Activated CD4-positive, alpha-beta T cell treated with anti-CD3 and anti-CD28 coated beads, Interleukin-2, amount 10 ng/mL, durations not matched to agents 7 days and 5 days (primary cell): ENCODE measurements at regions not wholly inside any gene's neighbourhood (a gene's known extent, or its start where the extent isn't known, plus 50 kb on each side); places are given as distances from the start of the nearest gene placed in this dataset.
"Not testable (repeated sequence)": the region's sequence is repeated elsewhere in the genome, so short reads cannot be mapped to it uniquely, and the experiment has no call there.

ENCODE experiments used
- CTCF ChIA-PET: fragments of 350-600 bp; sonication (Branson Sonifier 250); formaldehyde crosslinking; loops from one replicate; lab custom pipeline; 2021; ENCODE audit warnings: antibody characterized with exemption; lab: Charles Lee
- POLR2A ChIA-PET: fragments of 350-600 bp; sonication (Branson Sonifier 250); formaldehyde crosslinking; loops from one replicate; lab custom pipeline; 2021; ENCODE audit warnings: antibody characterized with exemption; lab: Charles Lee
- DNase-seq: peaks from one replicate; pipeline ENCODE4 v3.0.0-alpha.2; 2020
- H3K27ac Mint-ChIP-seq: one replicate; pipeline ENCODE4 v1.8.0; 2021; ENCODE audit warnings: mild to moderate bottlenecking, moderate library complexity, mixed read lengths
- H3K27me3 Mint-ChIP-seq: one replicate; pipeline ENCODE4 v1.8.0; 2021; ENCODE audit warnings: mixed read lengths
- H3K36me3 Mint-ChIP-seq: one replicate; pipeline ENCODE4 v1.8.0; 2021; ENCODE audit warnings: low read depth, mixed read lengths
- H3K4me1 Mint-ChIP-seq: one replicate; pipeline ENCODE4 v1.8.0; 2021; ENCODE audit warnings: mixed read lengths
- H3K4me3 Mint-ChIP-seq: one replicate; pipeline ENCODE4 v1.8.0; 2021; ENCODE audit warnings: mild to moderate bottlenecking, moderate library complexity, mixed read lengths
- H3K9me3 Mint-ChIP-seq: one replicate; pipeline ENCODE4 v1.8.0; 2021; ENCODE audit warnings: mixed read lengths

DNA sequence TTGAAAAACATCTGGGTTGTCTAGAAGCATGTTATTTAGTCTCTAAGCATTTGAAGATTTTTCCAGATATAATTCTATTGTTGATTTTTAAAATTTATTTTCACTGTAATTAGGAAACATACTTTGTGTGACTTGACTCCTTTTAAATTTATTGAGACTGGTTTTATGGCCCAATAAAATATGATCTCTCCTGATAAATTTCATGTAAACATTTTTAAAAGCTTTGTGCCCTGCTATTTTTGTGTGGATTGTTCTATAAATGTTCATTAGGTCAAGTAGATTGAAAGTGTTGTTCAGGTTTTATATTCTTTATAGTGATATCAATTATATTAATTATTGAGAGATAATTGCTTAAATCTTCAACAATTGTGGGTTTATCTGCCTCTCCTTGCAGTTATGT lies 105.4 kb downstream of the RFX6 start:
- ChIA-PET POLR2A (no interaction called here), CTCF (no interaction called here)
- no peaks in the 10 kb centered on the region for H3K27me3 Mint-ChIP-seq
- no peaks in the 10 kb centered on the region for H3K4me1 Mint-ChIP-seq
- no peak overlapping the region for H3K27ac Mint-ChIP-seq
- no peak for DNase-seq
- peaks cover 2% of the 10 kb centered on the region for H3K9me3 Mint-ChIP-seq
- no peak overlapping the region for H3K4me3 Mint-ChIP-seq
- H3K36me3 Mint-ChIP-seq, result no peaks in the 10 kb centered on the region

DNA sequence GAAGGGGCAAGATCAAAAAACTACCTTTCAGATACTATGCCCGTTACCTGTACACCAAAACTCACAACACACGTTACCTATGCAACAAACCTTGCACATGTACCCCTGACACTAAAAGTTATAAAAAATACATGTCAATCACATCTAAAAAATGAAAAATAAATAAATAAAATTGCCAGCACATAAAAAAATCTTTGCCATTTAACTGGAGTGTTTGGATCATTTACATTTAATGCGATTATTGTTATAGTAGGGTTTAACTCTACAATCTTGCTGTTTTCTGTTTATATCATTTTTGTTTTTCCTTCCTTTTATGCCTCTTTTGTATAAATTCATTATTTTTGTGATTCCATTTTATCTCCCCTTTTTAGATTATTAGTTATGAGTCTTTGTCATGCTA lies 106.3 kb downstream of the RFX6 start:
- CTCF ChIA-PET, result no interaction called here
- peaks cover 2% of the 10 kb centered on the region for H3K9me3 Mint-ChIP-seq
- no peaks in the 10 kb centered on the region for H3K27me3 Mint-ChIP-seq
- no peaks in the 10 kb centered on the region for H3K4me1 Mint-ChIP-seq
- no peak overlapping the region for H3K27ac Mint-ChIP-seq
- H3K4me3 Mint-ChIP-seq, result no peak overlapping the region
- POLR2A ChIA-PET, result no interaction called here
- no peak for DNase-seq
- no peaks in the 10 kb centered on the region for H3K36me3 Mint-ChIP-seq

DNA sequence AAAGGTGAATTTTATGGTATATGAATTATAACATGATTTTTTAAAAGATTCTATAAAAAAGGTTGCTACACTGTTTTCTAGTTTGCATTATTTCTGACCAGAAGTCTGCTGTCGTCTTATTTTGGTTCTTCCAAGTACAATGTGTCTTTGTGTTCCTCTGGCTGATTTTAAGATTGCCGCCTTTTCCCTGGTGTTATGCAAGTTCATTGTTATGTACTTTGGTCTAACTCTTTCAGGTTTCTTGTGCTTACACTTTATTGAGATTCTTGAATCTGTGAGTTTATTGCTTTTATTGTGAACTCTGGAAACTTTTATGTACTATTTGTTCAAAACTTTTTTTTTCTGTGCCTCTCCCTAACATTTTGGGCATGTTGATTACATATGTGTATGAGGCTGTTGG lies 109.8 kb downstream of the RFX6 start:
- Mint-ChIP-seq H3K27ac (no peak overlapping the region), H3K9me3 (peaks cover 2% of the 10 kb centered on the region), H3K27me3 (no peaks in the 10 kb centered on the region), H3K4me1 (no peaks in the 10 kb centered on the region), H3K4me3 (no peak overlapping the region), H3K36me3 (no peaks in the 10 kb centered on the region)
- ChIA-PET POLR2A (no interaction called here), CTCF (no interaction called here)
- DNase-seq, result no peak

DNA sequence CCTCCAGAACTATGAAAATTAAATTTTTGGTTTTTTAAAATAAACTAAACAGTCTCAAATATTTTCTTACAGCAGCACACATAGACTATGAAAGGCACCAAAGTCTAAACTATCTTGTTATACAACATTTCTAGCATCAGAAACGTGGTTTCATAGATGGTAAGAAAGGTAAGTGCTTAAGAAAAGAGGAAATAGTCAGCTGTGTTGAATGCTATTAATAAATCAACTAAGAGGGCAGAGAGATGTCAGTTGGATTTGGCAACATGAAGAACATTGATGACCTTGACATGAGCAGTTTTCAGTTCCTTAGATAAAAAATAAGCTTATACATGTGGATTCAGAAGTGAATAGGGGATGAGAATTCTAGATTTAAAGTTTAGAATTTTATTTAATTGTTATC lies 113.6 kb downstream of the RFX6 start:
- DNase-seq, result no peak
- H3K4me3 Mint-ChIP-seq, result no peak overlapping the region
- H3K27me3 Mint-ChIP-seq, result no peaks in the 10 kb centered on the region
- ChIA-PET POLR2A (no interaction called here), CTCF (no interaction called here)
- H3K36me3 Mint-ChIP-seq, result no peaks in the 10 kb centered on the region
- no peaks in the 10 kb centered on the region for H3K4me1 Mint-ChIP-seq
- no peaks in the 10 kb centered on the region for H3K9me3 Mint-ChIP-seq
- no peak overlapping the region for H3K27ac Mint-ChIP-seq

DNA sequence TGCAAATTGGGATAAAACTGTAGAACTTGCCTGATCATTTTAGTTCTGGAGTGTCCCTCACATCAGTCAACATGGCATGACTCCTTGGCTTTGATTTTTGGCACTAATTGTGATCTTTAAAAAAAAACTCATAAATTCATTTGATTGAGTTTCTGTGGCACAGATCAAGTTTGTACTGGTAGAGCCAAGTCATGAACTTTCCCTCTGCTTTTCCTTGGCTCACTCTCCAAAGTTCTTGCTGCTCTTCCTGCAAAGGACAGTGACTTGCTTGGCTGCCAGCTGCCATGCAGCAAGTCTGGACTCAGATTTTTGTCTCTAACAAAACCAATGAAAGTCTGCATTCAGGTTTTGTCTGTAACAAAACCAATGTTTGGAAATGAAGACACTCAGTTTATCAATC lies 115.5 kb downstream of the RFX6 start:
- H3K4me3 Mint-ChIP-seq, result no peak overlapping the region
- H3K9me3 Mint-ChIP-seq, result no peaks in the 10 kb centered on the region
- ChIA-PET CTCF (interaction anchor here (0.6 kb wide), 1 partner anchor 1301 kb away, joined by 3 read pairs; no protein-coding TSS in a partner anchor), POLR2A (no interaction called here)
- no peak for DNase-seq
- H3K4me1 Mint-ChIP-seq, result no peaks in the 10 kb centered on the region
- H3K27ac Mint-ChIP-seq, result no peak overlapping the region
- no peaks in the 10 kb centered on the region for H3K27me3 Mint-ChIP-seq
- H3K36me3 Mint-ChIP-seq, result no peaks in the 10 kb centered on the region

DNA sequence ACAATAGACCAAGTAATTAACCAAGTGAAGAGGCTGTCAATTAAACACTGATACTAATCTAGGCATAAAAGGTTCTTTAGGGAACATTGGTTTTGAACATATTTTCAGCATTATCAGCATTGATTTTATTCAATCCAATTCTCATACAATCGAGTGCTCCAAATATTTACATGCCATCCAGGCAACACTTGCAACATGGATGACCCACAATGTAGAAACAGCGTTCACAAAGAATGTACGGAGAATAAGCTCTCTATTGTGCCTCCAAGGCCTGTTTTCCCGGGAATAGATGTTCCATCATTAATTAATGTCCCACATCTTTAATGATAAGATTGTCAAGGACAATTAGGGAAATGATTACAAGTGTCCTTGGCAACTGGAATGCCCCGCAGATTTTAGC lies 117.4 kb downstream of the RFX6 start:
- Mint-ChIP-seq H3K27me3 (no peaks in the 10 kb centered on the region), H3K4me3 (no peak overlapping the region), H3K9me3 (no peaks in the 10 kb centered on the region), H3K27ac (no peak overlapping the region), H3K4me1 (no peaks in the 10 kb centered on the region), H3K36me3 (no peaks in the 10 kb centered on the region)
- DNase-seq, result no peak
- ChIA-PET POLR2A (no interaction called here), CTCF (no interaction called here)

DNA sequence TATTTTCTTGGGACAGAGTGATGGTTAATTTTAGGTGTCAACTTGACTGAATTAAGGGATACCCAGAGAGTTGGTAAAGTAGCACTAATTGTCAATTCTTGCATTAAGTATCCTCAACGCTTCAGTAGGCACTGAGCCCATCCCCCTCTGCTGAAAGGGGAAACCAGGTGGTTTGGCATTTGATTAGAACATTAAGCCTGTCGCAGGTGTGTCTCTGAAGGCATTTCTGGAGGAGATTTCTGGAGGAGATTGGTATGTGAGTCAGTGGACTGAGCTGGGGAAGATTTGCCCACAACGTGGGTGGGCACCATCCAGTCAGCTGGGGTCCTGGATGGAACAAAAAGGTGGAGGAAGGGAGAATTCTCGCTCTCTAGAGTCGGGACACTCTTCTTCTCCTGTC lies 119.8 kb downstream of the RFX6 start:
- Mint-ChIP-seq H3K9me3 (no peaks in the 10 kb centered on the region), H3K27ac (no peak overlapping the region), H3K4me1 (no peaks in the 10 kb centered on the region), H3K4me3 (no peak overlapping the region), H3K36me3 (no peaks in the 10 kb centered on the region), H3K27me3 (no peaks in the 10 kb centered on the region)
- ChIA-PET CTCF (no interaction called here), POLR2A (no interaction called here)
- DNase-seq, result no peak

DNA sequence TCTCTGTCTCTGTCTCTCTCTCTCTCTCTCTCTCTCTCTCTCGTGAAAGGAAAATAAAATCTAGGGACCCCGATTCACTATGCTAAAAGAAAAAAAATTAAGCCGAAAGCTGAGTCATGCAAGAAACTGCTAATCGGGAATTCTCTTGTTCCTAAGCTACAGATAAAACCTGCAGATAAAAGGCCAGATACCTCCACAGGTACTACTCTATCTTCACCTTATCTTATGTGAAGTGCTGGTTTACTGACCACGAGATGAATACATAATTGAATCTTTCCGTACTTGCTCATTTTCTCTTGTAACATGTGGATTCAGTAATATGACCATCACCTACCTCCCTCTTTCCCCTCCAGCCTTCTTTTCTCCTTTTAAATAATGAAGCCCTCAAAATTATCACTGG lies 120.5 kb downstream of the RFX6 start:
- POLR2A ChIA-PET, result no interaction called here

DNA sequence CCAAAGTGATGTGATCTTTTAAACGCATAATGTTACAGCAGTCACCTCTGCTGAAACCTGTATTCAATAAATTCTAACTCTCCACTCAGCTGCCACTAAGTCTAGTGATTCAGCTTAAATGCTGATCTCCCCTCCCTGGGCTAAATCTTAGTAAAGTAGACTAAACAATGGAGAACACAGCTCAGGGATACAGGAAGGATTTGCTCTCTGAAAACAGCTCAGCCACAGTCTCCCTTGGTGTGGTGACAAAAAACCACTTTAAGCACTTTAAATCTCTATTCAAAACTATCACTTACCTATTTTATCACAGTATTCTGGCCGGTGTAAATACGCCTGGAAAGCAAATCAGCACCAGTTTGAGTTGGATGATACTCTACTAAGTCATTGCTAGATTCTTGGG lies 130.6 kb downstream of the RFX6 start:
- Mint-ChIP-seq H3K4me3 (no peak overlapping the region), H3K36me3 (no peaks in the 10 kb centered on the region), H3K27me3 (no peaks in the 10 kb centered on the region), H3K27ac (no peak overlapping the region), H3K4me1 (no peaks in the 10 kb centered on the region), H3K9me3 (no peaks in the 10 kb centered on the region)
- POLR2A ChIA-PET, result no interaction called here
- DNase-seq, result no peak
- CTCF ChIA-PET, result no interaction called here

More for the DNA sequence above, 120.5 kb downstream of the RFX6 start:
- Mint-ChIP-seq H3K4me3 (no peak overlapping the region), H3K27me3 (no peaks in the 10 kb centered on the region), H3K27ac (no peak overlapping the region), H3K9me3 (no peaks in the 10 kb centered on the region), H3K4me1 (no peaks in the 10 kb centered on the region), H3K36me3 (no peaks in the 10 kb centered on the region)
- CTCF ChIA-PET, result no interaction called here
- DNase-seq, result no peak

DNA sequence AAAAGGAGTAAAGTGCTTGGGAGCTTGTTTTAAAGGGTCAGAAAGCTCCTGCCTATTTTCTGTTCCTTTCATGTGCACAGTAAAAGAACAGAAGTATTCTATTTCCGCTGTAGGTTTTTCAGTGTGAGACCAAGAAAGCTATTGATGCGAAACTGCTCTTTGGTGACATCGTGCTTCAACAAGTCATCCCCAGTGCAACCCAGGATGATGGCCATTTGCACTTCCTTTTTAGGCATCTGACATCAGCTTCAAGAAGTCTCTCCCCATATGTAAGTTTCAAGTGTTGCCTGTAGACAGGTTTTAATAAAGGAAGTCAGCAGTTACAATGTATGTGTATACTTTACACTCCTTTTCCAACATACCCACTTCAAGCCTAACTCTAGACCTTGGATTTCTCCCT lies 131.6 kb downstream of the RFX6 start:
- ChIA-PET CTCF (no interaction called here), POLR2A (no interaction called here)
- no peak for DNase-seq
- no peaks in the 10 kb centered on the region for H3K9me3 Mint-ChIP-seq
- no peak overlapping the region for H3K4me3 Mint-ChIP-seq
- no peaks in the 10 kb centered on the region for H3K36me3 Mint-ChIP-seq
- H3K27me3 Mint-ChIP-seq, result no peaks in the 10 kb centered on the region
- no peaks in the 10 kb centered on the region for H3K4me1 Mint-ChIP-seq
- no peak overlapping the region for H3K27ac Mint-ChIP-seq

DNA sequence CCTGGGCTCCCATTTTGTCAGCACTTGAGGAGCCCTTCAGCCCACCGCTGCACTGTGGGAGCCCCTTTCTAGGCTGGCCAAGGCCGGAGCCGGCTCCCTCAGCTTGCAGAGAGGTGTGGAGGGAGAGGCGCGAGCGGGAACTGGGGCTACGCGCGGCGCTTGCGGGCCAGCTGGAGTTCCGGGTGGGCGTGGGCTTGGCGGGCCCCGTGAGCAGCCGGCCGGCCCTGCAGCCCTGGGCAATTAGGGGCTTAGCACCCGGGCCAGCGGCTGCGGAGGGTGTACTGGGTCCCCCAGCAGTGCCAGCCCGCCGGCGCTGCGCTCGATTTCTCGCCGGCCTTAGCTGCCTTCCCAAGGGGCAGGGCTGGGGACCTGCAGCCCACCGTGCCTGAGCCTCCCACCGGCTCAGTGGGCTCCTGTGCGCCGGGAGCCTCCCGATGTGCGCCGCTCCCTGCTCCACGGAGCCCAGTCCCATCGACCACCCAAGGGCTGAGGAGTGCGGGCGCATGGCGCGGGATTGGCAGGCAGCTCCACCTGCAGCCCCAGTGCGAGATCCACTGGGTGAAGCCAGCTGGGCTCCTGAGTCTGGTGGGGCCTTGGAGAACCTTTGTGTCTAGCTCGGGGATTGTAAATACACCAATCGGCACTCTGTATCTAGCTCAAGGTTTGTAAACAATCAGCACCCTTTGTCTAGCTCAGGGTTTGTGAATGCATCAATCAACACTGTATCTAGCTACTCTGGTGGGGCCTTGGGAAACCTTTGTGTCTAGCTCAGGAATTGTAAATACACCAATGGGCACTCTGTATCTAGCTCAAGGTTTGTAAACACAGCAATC lies 137.8 kb downstream of the RFX6 start:
- POLR2A ChIA-PET, H3K4me1 Mint-ChIP-seq, H3K27ac Mint-ChIP-seq, CTCF ChIA-PET, H3K36me3 Mint-ChIP-seq, H3K27me3 Mint-ChIP-seq, H3K4me3 Mint-ChIP-seq, H3K9me3 Mint-ChIP-seq, DNase-seq: not testable (repeated sequence)

DNA sequence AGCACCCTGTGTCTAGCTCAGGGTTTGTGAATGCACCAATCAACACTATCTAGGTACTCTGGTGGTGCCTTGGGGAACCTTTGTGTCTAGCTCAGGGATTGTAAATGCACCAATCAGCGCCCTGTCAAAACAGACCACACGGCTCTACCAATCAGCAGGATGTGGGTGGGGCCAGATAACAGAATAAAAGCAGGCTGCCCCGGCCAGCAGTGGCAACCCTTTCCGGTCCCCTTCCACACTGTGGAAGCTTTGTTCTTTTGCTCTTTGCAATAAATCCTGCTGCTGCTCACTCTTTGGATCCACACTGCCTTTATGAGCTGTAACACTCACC lies 138.4 kb downstream of the RFX6 start:
- H3K4me1 Mint-ChIP-seq, DNase-seq, H3K36me3 Mint-ChIP-seq, CTCF ChIA-PET, POLR2A ChIA-PET, H3K27me3 Mint-ChIP-seq, H3K4me3 Mint-ChIP-seq, H3K9me3 Mint-ChIP-seq, H3K27ac Mint-ChIP-seq: not testable (repeated sequence)

DNA sequence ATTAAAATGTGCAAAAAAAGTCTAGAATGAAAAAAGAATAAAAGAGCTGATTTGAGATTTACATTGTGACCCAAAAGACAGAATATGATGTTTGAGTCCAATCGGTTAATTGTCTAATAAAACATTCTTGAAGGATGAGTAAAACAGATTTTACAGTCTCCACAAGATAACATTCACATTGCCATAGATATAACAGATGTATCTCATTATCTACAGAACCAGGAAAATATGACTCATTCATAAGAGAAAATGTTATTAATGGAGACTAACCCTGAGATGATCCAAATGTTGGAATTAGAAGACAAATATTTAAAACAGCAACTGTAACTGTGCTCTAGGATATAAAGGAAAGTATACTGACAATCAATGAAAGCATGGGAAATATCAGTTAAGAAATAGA lies 141.7 kb downstream of the RFX6 start:
- H3K4me1 Mint-ChIP-seq, result no peaks in the 10 kb centered on the region
- H3K9me3 Mint-ChIP-seq, result no peaks in the 10 kb centered on the region
- no peak for DNase-seq
- no peaks in the 10 kb centered on the region for H3K27me3 Mint-ChIP-seq
- no peak overlapping the region for H3K4me3 Mint-ChIP-seq
- ChIA-PET CTCF (no interaction called here), POLR2A (no interaction called here)
- no peaks in the 10 kb centered on the region for H3K36me3 Mint-ChIP-seq
- no peak overlapping the region for H3K27ac Mint-ChIP-seq

DNA sequence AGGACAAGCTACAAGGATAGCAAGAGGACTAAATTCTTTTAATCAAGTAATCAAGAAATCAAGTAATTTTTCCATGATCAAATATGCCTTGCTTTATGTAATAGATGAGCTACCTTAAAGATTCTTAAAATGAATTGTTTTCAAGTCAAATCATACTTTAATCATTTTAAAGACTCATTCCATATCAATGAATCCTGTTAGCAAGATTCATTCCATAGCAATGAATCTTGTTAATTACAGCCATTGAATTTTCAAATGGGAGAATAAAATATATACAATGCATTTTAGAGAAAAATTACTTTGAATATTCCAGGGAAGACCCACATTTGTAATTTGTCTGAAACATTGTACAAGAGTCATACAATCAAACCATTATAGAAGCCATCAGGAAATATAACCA lies 145.7 kb downstream of the RFX6 start:
- POLR2A ChIA-PET, result no interaction called here
- Mint-ChIP-seq H3K27me3 (no peaks in the 10 kb centered on the region), H3K4me1 (no peaks in the 10 kb centered on the region), H3K27ac (no peak overlapping the region), H3K36me3 (no peaks in the 10 kb centered on the region), H3K4me3 (no peak overlapping the region), H3K9me3 (no peaks in the 10 kb centered on the region)
- no peak for DNase-seq
- CTCF ChIA-PET, result no interaction called here
